ENCODE measurements at regions not wholly inside any gene's neighbourhood (a gene's known extent, or its start where the extent isn't known, plus 50 kb on each side); places are given as distances from the start of the nearest gene placed in this dataset.

DNA sequence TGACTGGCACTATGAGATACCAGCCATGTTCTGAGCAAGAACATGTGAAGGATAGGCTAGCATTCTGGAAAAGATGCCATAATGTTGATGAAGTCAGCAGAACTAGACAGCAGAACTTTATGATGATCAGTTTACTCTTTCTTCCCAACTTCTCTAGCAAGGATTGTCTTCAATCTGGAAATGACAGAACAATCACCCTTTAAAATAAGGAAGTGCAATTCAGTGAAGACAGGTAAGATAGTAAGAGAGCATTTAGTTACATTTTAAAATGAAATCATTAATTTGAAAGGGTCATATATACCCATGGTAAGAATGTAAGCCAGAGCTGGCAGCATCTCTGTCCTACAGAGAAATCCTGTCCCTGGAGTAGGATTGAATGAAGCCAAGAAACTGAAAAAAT is 66.0 kb upstream of the C12orf71 start:
- TF ChIP-seq, protein P1, sequence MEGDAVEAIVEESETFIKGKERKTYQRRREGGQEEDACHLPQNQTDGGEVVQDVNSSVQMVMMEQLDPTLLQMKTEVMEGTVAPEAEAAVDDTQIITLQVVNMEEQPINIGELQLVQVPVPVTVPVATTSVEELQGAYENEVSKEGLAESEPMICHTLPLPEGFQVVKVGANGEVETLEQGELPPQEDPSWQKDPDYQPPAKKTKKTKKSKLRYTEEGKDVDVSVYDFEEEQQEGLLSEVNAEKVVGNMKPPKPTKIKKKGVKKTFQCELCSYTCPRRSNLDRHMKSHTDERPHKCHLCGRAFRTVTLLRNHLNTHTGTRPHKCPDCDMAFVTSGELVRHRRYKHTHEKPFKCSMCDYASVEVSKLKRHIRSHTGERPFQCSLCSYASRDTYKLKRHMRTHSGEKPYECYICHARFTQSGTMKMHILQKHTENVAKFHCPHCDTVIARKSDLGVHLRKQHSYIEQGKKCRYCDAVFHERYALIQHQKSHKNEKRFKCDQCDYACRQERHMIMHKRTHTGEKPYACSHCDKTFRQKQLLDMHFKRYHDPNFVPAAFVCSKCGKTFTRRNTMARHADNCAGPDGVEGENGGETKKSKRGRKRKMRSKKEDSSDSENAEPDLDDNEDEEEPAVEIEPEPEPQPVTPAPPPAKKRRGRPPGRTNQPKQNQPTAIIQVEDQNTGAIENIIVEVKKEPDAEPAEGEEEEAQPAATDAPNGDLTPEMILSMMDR (IDR thresholded peaks at IDR 0.05) = no peak
- TF ChIP-seq, protein P2, sequence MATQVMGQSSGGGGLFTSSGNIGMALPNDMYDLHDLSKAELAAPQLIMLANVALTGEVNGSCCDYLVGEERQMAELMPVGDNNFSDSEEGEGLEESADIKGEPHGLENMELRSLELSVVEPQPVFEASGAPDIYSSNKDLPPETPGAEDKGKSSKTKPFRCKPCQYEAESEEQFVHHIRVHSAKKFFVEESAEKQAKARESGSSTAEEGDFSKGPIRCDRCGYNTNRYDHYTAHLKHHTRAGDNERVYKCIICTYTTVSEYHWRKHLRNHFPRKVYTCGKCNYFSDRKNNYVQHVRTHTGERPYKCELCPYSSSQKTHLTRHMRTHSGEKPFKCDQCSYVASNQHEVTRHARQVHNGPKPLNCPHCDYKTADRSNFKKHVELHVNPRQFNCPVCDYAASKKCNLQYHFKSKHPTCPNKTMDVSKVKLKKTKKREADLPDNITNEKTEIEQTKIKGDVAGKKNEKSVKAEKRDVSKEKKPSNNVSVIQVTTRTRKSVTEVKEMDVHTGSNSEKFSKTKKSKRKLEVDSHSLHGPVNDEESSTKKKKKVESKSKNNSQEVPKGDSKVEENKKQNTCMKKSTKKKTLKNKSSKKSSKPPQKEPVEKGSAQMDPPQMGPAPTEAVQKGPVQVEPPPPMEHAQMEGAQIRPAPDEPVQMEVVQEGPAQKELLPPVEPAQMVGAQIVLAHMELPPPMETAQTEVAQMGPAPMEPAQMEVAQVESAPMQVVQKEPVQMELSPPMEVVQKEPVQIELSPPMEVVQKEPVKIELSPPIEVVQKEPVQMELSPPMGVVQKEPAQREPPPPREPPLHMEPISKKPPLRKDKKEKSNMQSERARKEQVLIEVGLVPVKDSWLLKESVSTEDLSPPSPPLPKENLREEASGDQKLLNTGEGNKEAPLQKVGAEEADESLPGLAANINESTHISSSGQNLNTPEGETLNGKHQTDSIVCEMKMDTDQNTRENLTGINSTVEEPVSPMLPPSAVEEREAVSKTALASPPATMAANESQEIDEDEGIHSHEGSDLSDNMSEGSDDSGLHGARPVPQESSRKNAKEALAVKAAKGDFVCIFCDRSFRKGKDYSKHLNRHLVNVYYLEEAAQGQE (IDR thresholded peaks at IDR 0.05; ENCODE audit: insufficient read depth in 1 of 2, low read depth in 2 of 2, low read length in 1 of 2) = no peak

Data from Panc1 (cell line).